Progenitor cell of endocrine pancreas (in vitro differentiated cells): ENCODE measurements at regions not wholly inside any gene's neighbourhood (a gene's known extent, or its start where the extent isn't known, plus 50 kb on each side); places are given as distances from the start of the nearest gene placed in this dataset.

ENCODE experiments used
- DNase-seq: peaks from one replicate; pipeline ENCODE4 v3.0.0; 2021; ENCODE audit warnings: low spot score; ENCODE audit not compliant: unreplicated experiment
- H3K27ac Mint-ChIP-seq: 2 replicates; pipeline ENCODE4 v1.8.0; 2021; ENCODE audit warnings: mild to moderate bottlenecking, moderate library complexity, mixed read lengths
- H3K27me3 Mint-ChIP-seq: 2 replicates; pipeline ENCODE4 v1.8.0; 2021; ENCODE audit warnings: mixed read lengths
- H3K36me3 Mint-ChIP-seq: 2 replicates; pipeline ENCODE4 v1.8.0; 2022; ENCODE audit warnings: mixed read lengths; ENCODE audit not compliant: insufficient read depth
- H3K4me1 Mint-ChIP-seq: 2 replicates; pipeline ENCODE4 v1.8.0; 2021; ENCODE audit warnings: low read depth, mixed read lengths
- H3K4me3 Mint-ChIP-seq: 2 replicates; pipeline ENCODE4 v1.8.0; 2021; ENCODE audit warnings: low read depth, mild to moderate bottlenecking, moderate library complexity, mixed read lengths
- H3K9me3 Mint-ChIP-seq: 2 replicates; pipeline ENCODE4 v1.8.0; 2021; ENCODE audit warnings: low read depth, mixed read lengths
- CTCF ChIP-seq: fragments of 200-600 bp; sonication (generic); IDR thresholded peaks from one replicate; pipeline ENCODE4 v1.5.0; 2021; ENCODE audit warnings: antibody characterized with exemption, mild to moderate bottlenecking; ENCODE audit not compliant: unreplicated experiment

GRCh38 chr2:104755026-104755878 is 98.7 kb upstream of the POU3F3 start:
- no peaks in the 10 kb centered on the region for H3K9me3 Mint-ChIP-seq
- DNase-seq: no peak
- H3K4me3 Mint-ChIP-seq: no peak overlapping the region
- H3K27me3 Mint-ChIP-seq: peaks cover 26% of the 10 kb centered on the region
- TF ChIP-seq CTCF: no peak
- H3K27ac Mint-ChIP-seq: no peak overlapping the region
- no peaks in the 10 kb centered on the region for H3K36me3 Mint-ChIP-seq
- H3K4me1 Mint-ChIP-seq: peaks cover 3% of the 10 kb centered on the region

- Mint-ChIP-seq H3K9me3 (no peaks in the 10 kb centered on the region), H3K4me3 (no peak overlapping the region), H3K36me3 (no peaks in the 10 kb centered on the region), H3K4me1 (peaks cover 3% of the 10 kb centered on the region), H3K27me3 (peaks cover 23% of the 10 kb centered on the region), H3K27ac (no peak overlapping the region)
- TF ChIP-seq CTCF: no peak
- no peak for DNase-seq
Measured at GRCh38 chr2:104756118-104756517, 97.8 kb upstream of the POU3F3 start.

- no peak overlapping the region for H3K27ac Mint-ChIP-seq
- TF ChIP-seq CTCF: no peak
- H3K4me3 Mint-ChIP-seq: no peak overlapping the region
- no peaks in the 10 kb centered on the region for H3K9me3 Mint-ChIP-seq
- peaks cover 23% of the 10 kb centered on the region for H3K27me3 Mint-ChIP-seq
- no peaks in the 10 kb centered on the region for H3K36me3 Mint-ChIP-seq
- H3K4me1 Mint-ChIP-seq: peaks cover 3% of the 10 kb centered on the region
- DNase-seq: no peak
Measured at GRCh38 chr2:104757056-104757455, 96.9 kb upstream of the POU3F3 start.

DNA sequence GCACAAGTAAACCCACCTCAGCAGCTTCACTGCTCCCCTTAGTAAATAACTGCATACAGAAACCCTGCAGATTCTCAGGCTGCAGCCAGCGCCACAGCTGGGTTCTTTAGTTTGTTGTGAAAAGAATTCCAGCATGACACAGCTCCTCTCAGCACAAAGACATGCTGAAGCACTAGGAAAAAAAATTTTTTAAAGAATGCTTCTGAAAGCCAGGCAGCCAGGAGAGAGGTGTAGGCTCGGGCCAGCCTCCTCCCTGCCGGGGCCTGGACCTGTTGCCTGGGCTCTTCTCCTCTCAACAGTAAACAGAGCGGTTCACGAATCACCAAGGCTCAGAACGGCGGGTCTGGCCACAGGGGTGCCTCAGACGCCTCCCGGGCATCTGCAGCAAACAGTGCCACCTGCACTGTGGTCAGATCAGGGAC is 95.7 kb upstream of the POU3F3 start:
- peaks cover 3% of the 10 kb centered on the region for H3K4me1 Mint-ChIP-seq
- no peak overlapping the region for H3K27ac Mint-ChIP-seq
- peaks cover 23% of the 10 kb centered on the region for H3K27me3 Mint-ChIP-seq

GRCh38 chr2:104762031-104762430 is 91.9 kb upstream of the POU3F3 start:
- H3K27me3 Mint-ChIP-seq: peaks cover 11% of the 10 kb centered on the region
- H3K4me1 Mint-ChIP-seq: peaks cover 3% of the 10 kb centered on the region

More for the DNA sequence above, 95.7 kb upstream of the POU3F3 start:
- H3K4me3 Mint-ChIP-seq: no peak overlapping the region
- H3K9me3 Mint-ChIP-seq: no peaks in the 10 kb centered on the region
- H3K36me3 Mint-ChIP-seq: no peaks in the 10 kb centered on the region
- no peak for TF ChIP-seq CTCF
- DNase-seq: no peak

More at GRCh38 chr2:104762031-104762430, 91.9 kb upstream of the POU3F3 start:
- H3K36me3 Mint-ChIP-seq: no peaks in the 10 kb centered on the region
- no peak for TF ChIP-seq CTCF
- no peak overlapping the region for H3K4me3 Mint-ChIP-seq
- no peaks in the 10 kb centered on the region for H3K9me3 Mint-ChIP-seq
- no peak overlapping the region for H3K27ac Mint-ChIP-seq
- no peak for DNase-seq
